GM23338 (cell line): ENCODE measurements at regions not wholly inside any gene's neighbourhood (a gene's known extent, or its start where the extent isn't known, plus 50 kb on each side); places are given as distances from the start of the nearest gene placed in this dataset.

ENCODE experiments used
- ATAC-seq: fragments of 200-7000 bp; cut with Tn5 transposase; 3 replicates; pipeline ENCODE4 v1.9.1; 2020
- DNase-seq: peaks from one replicate; pipeline ENCODE4 v3.0.0-alpha.2; 2015; ENCODE audit warnings: low spot score
- H2AFZ ChIP-seq: fragments of 200-600 bp; sonication (generic); 2 replicates; pipeline ENCODE4 v1.8.0; 2016; ENCODE audit warnings: antibody characterized with exemption, mild to moderate bottlenecking, moderate library complexity
- H3F3A ChIP-seq: fragments of 200-600 bp; sonication (generic); replicated peaks from 2 replicates; pipeline ENCODE4 v1.8.0; 2017; ENCODE audit warnings: antibody characterized with exemption, mixed run types, low read depth
- H3K27ac ChIP-seq: fragments of 200-600 bp; sonication (generic); 2 replicates; pipeline ENCODE4 v1.6.1; 2016; ENCODE audit warnings: low read depth
- H3K27me3 ChIP-seq: fragments of 200-600 bp; sonication (generic); 2 replicates; pipeline ENCODE4 v1.8.0; 2016; ENCODE audit warnings: mild to moderate bottlenecking, mixed run types, moderate library complexity; ENCODE audit not compliant: insufficient read depth
- H3K36me3 ChIP-seq: fragments of 200-600 bp; sonication (generic); 2 replicates; pipeline ENCODE4 v1.8.0; 2016; ENCODE audit warnings: mild to moderate bottlenecking; ENCODE audit not compliant: insufficient read depth
- H3K4me1 ChIP-seq: fragments of 200-600 bp; sonication (generic); 2 replicates; pipeline ENCODE4 v1.8.0; 2016; ENCODE audit warnings: mild to moderate bottlenecking, moderate library complexity; ENCODE audit not compliant: insufficient read depth
- H3K4me2 ChIP-seq: fragments of 200-600 bp; sonication (generic); 2 replicates; pipeline ENCODE4 v1.7.1; 2017; ENCODE audit warnings: mixed run types
- H3K4me3 ChIP-seq: fragments of 200-600 bp; sonication (generic); 2 replicates; pipeline ENCODE4 v1.6.1; 2016; ENCODE audit warnings: mixed run types
- H3K79me2 ChIP-seq: fragments of 200-600 bp; sonication (generic); replicated peaks from 2 replicates; pipeline ENCODE4 v1.8.0; 2017; ENCODE audit warnings: mild to moderate bottlenecking; ENCODE audit not compliant: insufficient read depth
- H3K9me2 ChIP-seq: fragments of 200-600 bp; sonication (generic); 2 replicates; pipeline ENCODE4 v1.8.0; 2017; ENCODE audit not compliant: insufficient read depth
- H4K20me1 ChIP-seq: fragments of 200-600 bp; sonication (generic); replicated peaks from 2 replicates; pipeline ENCODE4 v1.8.0; 2017; ENCODE audit warnings: mild to moderate bottlenecking; ENCODE audit not compliant: insufficient read depth
- H3K27ac Mint-ChIP-seq: 2 replicates; pipeline ENCODE4 v1.8.0; 2020; ENCODE audit warnings: inconsistent platforms, mild to moderate bottlenecking, moderate library complexity, mixed read lengths
- H3K27me3 Mint-ChIP-seq: 3 replicates; pipeline ENCODE4 v1.8.0; 2022; ENCODE audit warnings: low read depth, mild to moderate bottlenecking, moderate library complexity, mixed read lengths, inconsistent platforms; ENCODE audit not compliant: insufficient read depth, poor library complexity
- H3K36me3 Mint-ChIP-seq: 3 replicates; pipeline ENCODE4 v1.8.0; 2021; ENCODE audit warnings: low read depth, mild to moderate bottlenecking, inconsistent platforms, moderate library complexity, mixed read lengths
- H3K4me1 Mint-ChIP-seq: 3 replicates; pipeline ENCODE4 v1.8.0; 2020; ENCODE audit warnings: mild to moderate bottlenecking, inconsistent platforms, mixed read lengths
- H3K4me3 Mint-ChIP-seq: 3 replicates; pipeline ENCODE4 v1.8.0; 2021; ENCODE audit warnings: moderate library complexity, mild to moderate bottlenecking, inconsistent platforms, mixed read lengths
- H3K9me3 Mint-ChIP-seq: 3 replicates; pipeline ENCODE4 v1.8.0; 2020; ENCODE audit warnings: moderate library complexity, mild to moderate bottlenecking, inconsistent platforms, mixed read lengths
- CREB1 ChIP-seq: fragments of 250-450 bp; sonication (Bioruptor Pico); IDR thresholded peaks from 2 replicates; pipeline ENCODE4 v1.5.0; 2020; ENCODE audit warnings: low read depth, mild to moderate bottlenecking, moderate library complexity
- CTCF ChIP-seq, 2 experiments: fragments of 200-600 bp in 1 of 2; sonication (generic) in 1 of 2; conservative IDR thresholded peaks; 2 replicates each; pipeline versions ENCODE4 v1.5.1 to v1.6.1; 2016 to 2017; ENCODE audit warnings: antibody characterized with exemption in 2 of 2, low read depth in 2 of 2, mild to moderate bottlenecking in 2 of 2, moderate library complexity in 1 of 2
- EZH2 ChIP-seq: fragments of 200-600 bp; sonication (generic); IDR thresholded peaks from one replicate; pipeline ENCODE4 v1.8.0; 2017; ENCODE audit warnings: antibody characterized with exemption, mild to moderate bottlenecking, low read depth; ENCODE audit not compliant: unreplicated experiment
- EZH2phosphoT487 ChIP-seq: fragments of 200-600 bp; sonication (generic); IDR thresholded peaks from one replicate; pipeline ENCODE4 v1.8.1; 2018; ENCODE audit warnings: antibody characterized with exemption; ENCODE audit not compliant: unreplicated experiment
- JUNB ChIP-seq: IDR thresholded peaks from one replicate; pipeline ENCODE4 v1.6.1; 2016; ENCODE audit warnings: antibody characterized with exemption; ENCODE audit not compliant: unreplicated experiment
- NANOG ChIP-seq: IDR thresholded peaks from 2 replicates; pipeline ENCODE4 v1.6.1; 2016; ENCODE audit warnings: antibody characterized with exemption, borderline replicate concordance
- POLR2AphosphoS5 ChIP-seq: IDR thresholded peaks from 2 replicates; pipeline ENCODE4 v1.6.1; 2016; ENCODE audit warnings: antibody characterized with exemption, low read depth
- STAT1 ChIP-seq: IDR thresholded peaks from one replicate; pipeline ENCODE4 v1.6.1; 2016; ENCODE audit warnings: antibody characterized with exemption; ENCODE audit not compliant: unreplicated experiment
- ZNF114 ChIP-seq: fragments of 250-450 bp; sonication (Bioruptor Pico); IDR thresholded peaks from 2 replicates; pipeline ENCODE4 v1.5.0; 2020; ENCODE audit warnings: mild to moderate bottlenecking, moderate library complexity
- ZNF331 ChIP-seq: fragments of 250-450 bp; sonication (Bioruptor Pico); IDR thresholded peaks from 2 replicates; pipeline ENCODE4 v1.5.0; 2020; ENCODE audit warnings: low read depth, mild to moderate bottlenecking, moderate library complexity
- ZNF462 ChIP-seq: fragments of 250-450 bp; sonication (Bioruptor Pico); IDR thresholded peaks from 2 replicates; pipeline ENCODE4 v1.5.0; 2020; ENCODE audit warnings: mild to moderate bottlenecking, moderate library complexity

- no peak overlapping the region for H3K4me3 ChIP-seq
- no peak for DNase-seq
- H2AFZ ChIP-seq = no peak overlapping the region
- H3K4me1 Mint-ChIP-seq = no peaks in the 10 kb centered on the region
- peaks cover 4% of the 10 kb centered on the region for H3K27me3 Mint-ChIP-seq
- H3K9me2 ChIP-seq = peaks cover 7% of the 10 kb centered on the region; the same call in 1 of the 2 replicates
- H3K27ac Mint-ChIP-seq = no peak overlapping the region
- TF ChIP-seq JUNB = no peak
- no peak for TF ChIP-seq ZNF331
- TF ChIP-seq EZH2 = no peak
- TF ChIP-seq POLR2AphosphoS5 = no peak
- no peak for TF ChIP-seq CREB1 (CRISPR knock-in tag)
- TF ChIP-seq STAT1 = no peak
- TF ChIP-seq NANOG = no peak
- TF ChIP-seq EZH2phosphoT487 = no peak
- H3K36me3 Mint-ChIP-seq = peaks cover 7% of the 10 kb centered on the region; the same call in 1 of the 3 replicates
- no peaks in the 10 kb centered on the region for H3F3A ChIP-seq
- H3K9me3 Mint-ChIP-seq = peaks cover 14% of the 10 kb centered on the region; the same call in 2 of the 3 replicates
- ATAC-seq = no peak
- no peak overlapping the region for H3K27ac ChIP-seq
- H3K79me2 ChIP-seq = no peaks in the 10 kb centered on the region
- H3K27me3 ChIP-seq = no peaks in the 10 kb centered on the region
- H3K36me3 ChIP-seq = no peaks in the 10 kb centered on the region
- H4K20me1 ChIP-seq = no peaks in the 10 kb centered on the region
- H3K4me2 ChIP-seq = no peak overlapping the region
- no peak overlapping the region for H3K4me3 Mint-ChIP-seq
- no peaks in the 10 kb centered on the region for H3K4me1 ChIP-seq
Observed at GRCh38 chr1:234836045-234836681, 226.2 kb upstream of the IRF2BP2 start.

- TF ChIP-seq NANOG = no peak
- TF ChIP-seq STAT1 = no peak
- no peak for TF ChIP-seq JUNB
- TF ChIP-seq ZNF462 (CRISPR knock-in tag) = no peak
- TF ChIP-seq ZNF114 (CRISPR knock-in tag) = no peak
- TF ChIP-seq EZH2 = no peak
- TF ChIP-seq CTCF (conservative IDR thresholded peaks at IDR 0.05; ENCODE audit: low read depth in 2 of 2) = no peak
- Histone ChIP-seq H2AFZ (no peak overlapping the region), H4K20me1 (no peaks in the 10 kb centered on the region), H3K4me2 (no peak overlapping the region), H3K27ac (no peak overlapping the region), H3K36me3 (no peaks in the 10 kb centered on the region), H3K4me1 (no peaks in the 10 kb centered on the region), H3K9me2 (peaks cover 7% of the 10 kb centered on the region; the same call in 1 of the 2 replicates), H3K4me3 (no peak overlapping the region), H3K79me2 (no peaks in the 10 kb centered on the region), H3K27me3 (no peaks in the 10 kb centered on the region), H3F3A (no peaks in the 10 kb centered on the region)
- Mint-ChIP-seq H3K27me3 (peaks cover 7% of the 10 kb centered on the region), H3K27ac (no peak overlapping the region), H3K9me3 (peaks cover 7% of the 10 kb centered on the region; the same call in 2 of the 3 replicates), H3K36me3 (0 out of 3 replicates have a peak, but pooled peaks cover 2% of the 10 kb centered on the region), H3K4me1 (no peaks in the 10 kb centered on the region), H3K4me3 (no peak overlapping the region)
- ATAC-seq = no peak
- DNase-seq = no peak
Observed at GRCh38 chr1:234835239-234835638, 225.3 kb upstream of the IRF2BP2 start.
